ENCODE measurements at regions not wholly inside any gene's neighbourhood (a gene's known extent, or its start where the extent isn't known, plus 50 kb on each side); places are given as distances from the start of the nearest gene placed in this dataset.

DNA sequence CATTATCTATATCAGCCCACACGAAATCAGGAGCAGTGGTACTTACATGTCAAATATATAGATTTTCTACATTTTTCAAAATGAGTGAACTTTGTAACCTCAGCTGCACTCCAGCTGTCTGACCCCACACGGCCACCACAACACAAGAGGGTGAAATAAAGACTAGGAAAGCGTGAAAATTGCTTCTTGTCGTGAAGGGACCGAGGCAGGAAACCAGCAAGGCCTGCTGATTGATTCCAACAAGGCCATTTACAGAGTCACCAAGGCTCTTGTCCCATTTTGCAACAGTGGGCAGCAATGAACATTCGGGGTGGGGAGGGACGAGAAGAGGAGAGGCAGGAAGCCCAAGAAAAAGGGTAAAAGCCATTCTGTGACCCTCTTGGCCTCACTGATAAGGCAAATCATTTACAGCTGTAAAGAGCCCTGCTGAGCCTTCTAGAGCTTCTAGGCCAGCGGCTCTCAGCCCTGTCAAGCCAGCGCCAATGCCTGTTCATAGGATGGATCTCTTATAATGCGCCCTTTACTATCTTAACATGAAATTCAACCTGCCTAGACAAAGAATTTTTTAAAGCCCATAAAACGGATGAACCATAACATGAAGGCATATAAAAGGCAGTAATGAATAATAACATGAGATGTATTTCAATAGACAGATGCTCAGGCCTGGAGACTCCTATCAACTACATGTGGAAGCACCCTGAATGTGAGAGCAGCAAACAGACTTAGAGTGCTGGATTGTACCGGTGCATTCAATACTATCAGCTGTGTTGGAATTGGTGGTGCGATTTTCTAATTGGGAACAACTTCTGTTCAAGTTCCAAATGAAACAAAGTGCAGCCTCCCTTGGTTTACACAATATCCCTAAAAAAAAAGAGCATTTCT, 269.0 kb downstream of the CDCA7 start:
- TF ChIP-seq, protein P1, sequence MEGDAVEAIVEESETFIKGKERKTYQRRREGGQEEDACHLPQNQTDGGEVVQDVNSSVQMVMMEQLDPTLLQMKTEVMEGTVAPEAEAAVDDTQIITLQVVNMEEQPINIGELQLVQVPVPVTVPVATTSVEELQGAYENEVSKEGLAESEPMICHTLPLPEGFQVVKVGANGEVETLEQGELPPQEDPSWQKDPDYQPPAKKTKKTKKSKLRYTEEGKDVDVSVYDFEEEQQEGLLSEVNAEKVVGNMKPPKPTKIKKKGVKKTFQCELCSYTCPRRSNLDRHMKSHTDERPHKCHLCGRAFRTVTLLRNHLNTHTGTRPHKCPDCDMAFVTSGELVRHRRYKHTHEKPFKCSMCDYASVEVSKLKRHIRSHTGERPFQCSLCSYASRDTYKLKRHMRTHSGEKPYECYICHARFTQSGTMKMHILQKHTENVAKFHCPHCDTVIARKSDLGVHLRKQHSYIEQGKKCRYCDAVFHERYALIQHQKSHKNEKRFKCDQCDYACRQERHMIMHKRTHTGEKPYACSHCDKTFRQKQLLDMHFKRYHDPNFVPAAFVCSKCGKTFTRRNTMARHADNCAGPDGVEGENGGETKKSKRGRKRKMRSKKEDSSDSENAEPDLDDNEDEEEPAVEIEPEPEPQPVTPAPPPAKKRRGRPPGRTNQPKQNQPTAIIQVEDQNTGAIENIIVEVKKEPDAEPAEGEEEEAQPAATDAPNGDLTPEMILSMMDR (IDR thresholded peaks at IDR 0.05), result no peak
- TF ChIP-seq POLR2A (IDR thresholded peaks at IDR 0.05) (no peak), POLR2AphosphoS5 (IDR thresholded peaks at IDR 0.05) (no peak)

Measured in prostate gland (tissue), 2 donors.